ENCODE measurements at regions not wholly inside any gene's neighbourhood (a gene's known extent, or its start where the extent isn't known, plus 50 kb on each side); places are given as distances from the start of the nearest gene placed in this dataset.

GRCh38 chr3:165403666-165404065 lies 207.5 kb upstream of the SLITRK3 start:
- ChIA-PET CTCF (interaction anchor here (0.8 to 1.1 kb wide), 2 partner anchors 15 to 83 kb away, joined by 3 read pairs; no protein-coding TSS in a partner anchor), SMC1A (ENCODE audit: uncharacterized antibody, unreplicated experiment) (interaction anchor here (0.9 to 1.2 kb wide), 2 partner anchors 41 to 49 kb away, joined by 3 to 4 read pairs; no protein-coding TSS in a partner anchor), POLR2A (no interaction called here), RAD21 (ENCODE audit: unreplicated experiment) (no interaction called here)
- TF ChIP-seq FOXK2 (IDR thresholded peaks at IDR 0.05), result no peak
- TF ChIP-seq CBX5 (IDR thresholded peaks at IDR 0.05; ENCODE audit: low read depth), result no peak
- 15% methylated on average over 4 of the region's 4 CpGs for WGBS (ENCODE audit: insufficient coverage, insufficient replicate concordance, low lambda C conversion rate, missing lambda C conversion rate)
- Histone ChIP-seq H3K36me3 (ENCODE audit: control insufficient read depth in 2 of 2, insufficient read depth in 2 of 2, low read length in 1 of 2) (no peaks in the 10 kb centered on the region), H3K4me1 (ENCODE audit: control insufficient read depth, insufficient read depth, low read length) (no peaks in the 10 kb centered on the region), H3K4me3 (no peak overlapping the region), H3K4me2 (ENCODE audit: control insufficient read depth, insufficient read depth) (no peak overlapping the region), H3K9ac (ENCODE audit: control insufficient read depth, insufficient read depth, low read length) (no peak overlapping the region), H3K9me3 (replicated peaks; ENCODE audit: control insufficient read depth, insufficient read depth, low read length) (no peaks in the 10 kb centered on the region), H2AFZ (ENCODE audit: control insufficient read depth, low read depth, low read length) (no peak overlapping the region), H4K20me1 (ENCODE audit: control insufficient read depth, insufficient read depth) (no peaks in the 10 kb centered on the region), H3K27me3 (replicated peaks in 1 of 2; ENCODE audit: control insufficient read depth in 2 of 2, insufficient read depth in 2 of 2, low read length in 1 of 2) (no peaks in the 10 kb centered on the region), H3K27ac (ENCODE audit: control insufficient read depth, insufficient read depth) (no peak overlapping the region), H3K79me2 (ENCODE audit: control insufficient read depth, insufficient read depth, low read length) (no peaks in the 10 kb centered on the region)
- BruUV-seq (replicated peaks), result no TSS peak
- in situ Hi-C loops (cut with MboI), result no loop called here
- ATAC-seq, result no peak
- no peak for DNase-seq (ENCODE audit: low read depth, low spot score)
- intact Hi-C loops (cut with micrococcal nuclease; ENCODE audit: unreplicated experiment), result no loop called here
- no peak for FAIRE-seq

- ATAC-seq, result no peak
- Histone ChIP-seq H3K4me3 (no peak overlapping the region), H2AFZ (ENCODE audit: control insufficient read depth, low read depth, low read length) (no peak overlapping the region), H3K4me2 (ENCODE audit: control insufficient read depth, insufficient read depth) (no peak overlapping the region), H3K9me3 (replicated peaks; ENCODE audit: control insufficient read depth, insufficient read depth, low read length) (no peaks in the 10 kb centered on the region), H4K20me1 (ENCODE audit: control insufficient read depth, insufficient read depth) (no peaks in the 10 kb centered on the region), H3K36me3 (ENCODE audit: control insufficient read depth in 2 of 2, insufficient read depth in 2 of 2, low read length in 1 of 2) (no peaks in the 10 kb centered on the region), H3K79me2 (ENCODE audit: control insufficient read depth, insufficient read depth, low read length) (no peaks in the 10 kb centered on the region), H3K27ac (ENCODE audit: control insufficient read depth, insufficient read depth) (no peak overlapping the region), H3K27me3 (replicated peaks in 1 of 2; ENCODE audit: control insufficient read depth in 2 of 2, insufficient read depth in 2 of 2, low read length in 1 of 2) (no peaks in the 10 kb centered on the region), H3K4me1 (ENCODE audit: control insufficient read depth, insufficient read depth, low read length) (no peaks in the 10 kb centered on the region), H3K9ac (ENCODE audit: control insufficient read depth, insufficient read depth, low read length) (no peak overlapping the region)
- ChIA-PET POLR2A (no interaction called here), CTCF (no interaction called here), SMC1A (ENCODE audit: uncharacterized antibody, unreplicated experiment) (interaction anchor here (0.9 kb wide), 1 partner anchor 22 kb away, joined by 3 read pairs; no protein-coding TSS in a partner anchor), RAD21 (ENCODE audit: unreplicated experiment) (interaction anchor here (0.6 to 1.1 kb wide), 2 partner anchors 55 to 73 kb away, joined by 3 read pairs; no protein-coding TSS in a partner anchor)
- in situ Hi-C loops (cut with MboI), result no loop called here
- BruUV-seq (replicated peaks), result no TSS peak
- 53% methylated on average over 1 of the region's 1 CpG for WGBS (ENCODE audit: insufficient coverage, insufficient replicate concordance, low lambda C conversion rate, missing lambda C conversion rate)
- intact Hi-C loops (cut with micrococcal nuclease; ENCODE audit: unreplicated experiment), result no loop called here
- no peak for DNase-seq (ENCODE audit: low read depth, low spot score)
- FAIRE-seq, result no peak
- TF ChIP-seq CREM (IDR thresholded peaks at IDR 0.05; ENCODE audit: low read depth) (no peak), ZNF217 (IDR thresholded peaks at IDR 0.05) (no peak), YY1 (IDR thresholded peaks at IDR 0.05; ENCODE audit: low read depth, low read length) (no peak), SUPT20H (IDR thresholded peaks at IDR 0.05; ENCODE audit: borderline replicate concordance, control insufficient read depth, low read depth, low read length) (no peak), NKRF (conservative IDR thresholded peaks at IDR 0.05) (no peak), ESRRA (IDR thresholded peaks at IDR 0.05; ENCODE audit: low read length) (no peak), ZNF622 (IDR thresholded peaks at IDR 0.05) (no peak), TARDBP (IDR thresholded peaks at IDR 0.05; ENCODE audit: borderline replicate concordance) (no peak), ZZZ3 (IDR thresholded peaks at IDR 0.05; ENCODE audit: control insufficient read depth, insufficient read length, low read depth) (no peak), SPI1 (IDR thresholded peaks at IDR 0.05; ENCODE audit: borderline replicate concordance, insufficient read depth, low read depth, low read length) (no peak), ZNF687 (IDR thresholded peaks at IDR 0.05) (no peak), WRNIP1 (IDR thresholded peaks at IDR 0.05; ENCODE audit: borderline replicate concordance, low read depth, low read length) (no peak)
These were observed 199.0 kb upstream of the SLITRK3 start for GRCh38 chr3:165395188-165395587.

Data from GM12878 (cell line).